Pancreas (tissue), 10 donors: ENCODE measurements at regions not wholly inside any gene's neighbourhood (a gene's known extent, or its start where the extent isn't known, plus 50 kb on each side); places are given as distances from the start of the nearest gene placed in this dataset.

ENCODE experiments used
- ATAC-seq, 4 donors: fragments of 200-7000 bp; cut with Tn5 transposase; one replicate each; pipeline versions ENCODE4 v1.8.0 to v1.9.1; 2020; ENCODE audit warnings: mild to moderate bottlenecking in 4 of 4, moderate library complexity in 4 of 4
- DNase-seq, 6 donors: peaks; one replicate each; pipeline ENCODE4 v3.0.0-alpha.2; 2020
- FAIRE-seq: peaks from 2 replicates; lab custom pipeline; 2012; peaks lifted over from hg19 to GRCh38; lab: Jason Lieb, UNC
- H3K27ac ChIP-seq, 4 donors: fragments of 200-600 bp; sonication (generic); 1 replicate in 3 of 4; 2 replicates in 1 of 4; pipeline versions ENCODE4 v1.5.0 to v1.8.0; 2020
- H3K27me3 ChIP-seq, 4 donors: fragments of 200-600 bp; one replicate each; pipeline ENCODE4 v1.8.0; 2021
- H3K36me3 ChIP-seq, 3 donors: fragments of 200-600 bp; sonication (generic) in 1 of 3; one replicate each; pipeline versions ENCODE4 v1.5.0 to v1.8.0; 2020 to 2021
- H3K4me1 ChIP-seq, 3 donors: fragments of 200-600 bp; one replicate each; pipeline ENCODE4 v1.8.0; 2021
- H3K4me3 ChIP-seq, 4 donors: fragments of 200-600 bp; sonication (generic) in 2 of 4; one replicate each; pipeline versions ENCODE4 v1.5.0 to v1.8.0; 2020 to 2021
- H3K9me3 ChIP-seq, 4 donors: fragments of 200-600 bp; one replicate each; pipeline ENCODE4 v1.8.0; 2021
- CTCF ChIP-seq, 4 donors: fragments of 200-600 bp; sonication (generic) in 3 of 4; IDR thresholded peaks; one replicate each; pipeline versions ENCODE4 v1.5.0 to v1.8.0; 2021; ENCODE audit warnings: antibody characterized with exemption in 4 of 4
- WGBS, 2 donors: extraction: QIAGEN DNeasy Blood & Tissue Kit; methylation state at CpG; one replicate each; pipeline ENCODE4 v1.1.7; 2013; 5-methylcytosine and 5-hydroxymethylcytosine counted together
- intact Hi-C, 3 donors: fragments of 100-400 bp; cut with DNase I; formaldehyde crosslinking; loops; one replicate each; pipeline versions ENCODE4 v1.11.1 to v1.14.2; 2022
- donor health status: healthy with polysubstance abuse.
- donor health status: DM: no; HTN: no; CAD: no; lungs with moderate emphysema.
- donor health status: DM: no; HTN: no; CAD: no.
- donor health status: control.
- donor health status: control.
- donor health status: Bipolar disorder and iron deficiency.
- donor health status: DM: yes; HTN: yes; CAD: no.
- donor health status: DM: no; HTN: no; CAD: no.
- donor health status: DM: no; HTN: no; CAD: no.
- donor health status: DM: yes; HTN: yes; CAD: no.

- DNase-seq (no peak), ATAC-seq (no peak), FAIRE-seq (no peak)
- no peaks in the 10 kb centered on the region for H3K9me3 ChIP-seq
- H3K27me3 ChIP-seq: peaks cover 0 to 4% (median 0%) of the 10 kb centered on the region in 4 donors
- intact Hi-C loops: no loop called here
- no peak for TF ChIP-seq CTCF (IDR thresholded peaks at IDR 0.05)
- no peaks in the 10 kb centered on the region for H3K36me3 ChIP-seq
- no peaks in the 10 kb centered on the region for H3K4me1 ChIP-seq
- H3K27ac ChIP-seq: no peak overlapping the region
- WGBS, 2 donors: 68 to 75% methylated on average over 4 of the region's 4 CpGs
- H3K4me3 ChIP-seq: no peak overlapping the region
These were observed 396.5 kb downstream of the OCA2 start for GRCh38 chr15:27702581-27702980.

- ATAC-seq: no peak
- FAIRE-seq: no peak
- 73 to 80% methylated on average over 11 of the region's 11 CpGs for WGBS, 2 donors
- TF ChIP-seq CTCF (IDR thresholded peaks at IDR 0.05): no peak
- intact Hi-C loops: no loop called here
- no peaks in the 10 kb centered on the region for H3K36me3 ChIP-seq
- no peak for DNase-seq
- H3K27ac ChIP-seq: no peak overlapping the region
- peaks cover 0 to 4% (median 0%) of the 10 kb centered on the region in 4 donors for H3K27me3 ChIP-seq
- no peaks in the 10 kb centered on the region for H3K9me3 ChIP-seq
- H3K4me3 ChIP-seq: no peak overlapping the region
- H3K4me1 ChIP-seq: no peaks in the 10 kb centered on the region
These were observed 397.2 kb downstream of the OCA2 start for GRCh38 chr15:27701956-27702355.

- peaks cover 0 to 4% (median 0%) of the 10 kb centered on the region in 4 donors for H3K27me3 ChIP-seq
- no peaks in the 10 kb centered on the region for H3K9me3 ChIP-seq
- TF ChIP-seq CTCF (IDR thresholded peaks at IDR 0.05): no peak
- no peaks in the 10 kb centered on the region for H3K4me1 ChIP-seq
- no peak overlapping the region for H3K4me3 ChIP-seq
- FAIRE-seq (no peak), DNase-seq (no peak), ATAC-seq (no peak)
- WGBS, 2 donors: 54 to 71% methylated on average over 3 of the region's 3 CpGs
- no peaks in the 10 kb centered on the region for H3K36me3 ChIP-seq
- intact Hi-C loops: no loop called here
- no peak overlapping the region for H3K27ac ChIP-seq
These were observed 398.1 kb downstream of the OCA2 start for GRCh38 chr15:27701014-27701413.

- no peak for TF ChIP-seq CTCF (IDR thresholded peaks at IDR 0.05)
- FAIRE-seq (no peak), ATAC-seq (no peak), DNase-seq (no peak)
- Histone ChIP-seq H3K27me3 (peaks cover 0 to 4% (median 0%) of the 10 kb centered on the region in 4 donors), H3K4me3 (no peak overlapping the region), H3K36me3 (no peaks in the 10 kb centered on the region), H3K4me1 (no peaks in the 10 kb centered on the region), H3K9me3 (no peaks in the 10 kb centered on the region), H3K27ac (no peak overlapping the region)
- intact Hi-C loops: no loop called here
- 34 to 47% methylated on average over 4 of the region's 4 CpGs for WGBS, 2 donors
These were observed 399.4 kb downstream of the OCA2 start for GRCh38 chr15:27699699-27700098.

GRCh38 chr15:27696530-27696929, 402.6 kb downstream of the OCA2 start:
- TF ChIP-seq CTCF (IDR thresholded peaks at IDR 0.05): no peak
- Histone ChIP-seq H3K36me3 (no peaks in the 10 kb centered on the region), H3K4me1 (no peaks in the 10 kb centered on the region), H3K9me3 (no peaks in the 10 kb centered on the region), H3K27me3 (peaks cover 0 to 3% (median 0%) of the 10 kb centered on the region in 4 donors), H3K27ac (no peak overlapping the region), H3K4me3 (no peak overlapping the region)
- DNase-seq: no peak
- WGBS, 2 donors: 49 to 56% methylated on average over 4 of the region's 4 CpGs
- ATAC-seq: no peak
- intact Hi-C loops: no loop called here
- FAIRE-seq: no peak
